ENCODE measurements at regions not wholly inside any gene's neighbourhood (a gene's known extent, or its start where the extent isn't known, plus 50 kb on each side); places are given as distances from the start of the nearest gene placed in this dataset.

GRCh38 chr18:35810520-35810919 lies 162.0 kb upstream of the RMP24 start:
- TF ChIP-seq POLR2A (IDR thresholded peaks at IDR 0.05) (no peak), CTCF (IDR thresholded peaks at IDR 0.05) (no peak), POLR2AphosphoS5 (IDR thresholded peaks at IDR 0.05) (no peak), EP300 (IDR thresholded peaks at IDR 0.05) (no peak)
